Smooth muscle cell (in vitro differentiated cells): ENCODE measurements at regions not wholly inside any gene's neighbourhood (a gene's known extent, or its start where the extent isn't known, plus 50 kb on each side); places are given as distances from the start of the nearest gene placed in this dataset.

Experiments used
- DNase-seq: peaks from one replicate; lab custom pipeline; 2025; ENCODE audit not compliant: unreplicated experiment; lab: John Stamatoyannopoulos, UW
- H2AFZ ChIP-seq: fragments of 200-600 bp; sonication (generic); 2 replicates; pipeline ENCODE4 v1.6.0; 2016; ENCODE audit warnings: antibody characterized with exemption, low read depth, mild to moderate bottlenecking
- H3F3A ChIP-seq: fragments of 200-600 bp; sonication (generic); 2 replicates; pipeline ENCODE4 v1.6.0; 2017; ENCODE audit warnings: antibody characterized with exemption, low read depth
- H3K27ac ChIP-seq: fragments of 200-600 bp; sonication (generic); 2 replicates; pipeline ENCODE4 v1.5.1; 2016; ENCODE audit warnings: low read depth, mild to moderate bottlenecking
- H3K27me3 ChIP-seq: fragments of 200-600 bp; sonication (generic); 2 replicates; pipeline ENCODE4 v1.6.1; 2016; ENCODE audit warnings: low read depth, mild to moderate bottlenecking
- H3K36me3 ChIP-seq: fragments of 200-600 bp; sonication (generic); 2 replicates; pipeline ENCODE4 v1.5.1; 2016; ENCODE audit warnings: low read depth
- H3K4me1 ChIP-seq: fragments of 200-600 bp; sonication (generic); 2 replicates; pipeline ENCODE4 v1.5.1; 2016; ENCODE audit warnings: low read depth
- H3K4me2 ChIP-seq: fragments of 200-600 bp; sonication (generic); 2 replicates; pipeline ENCODE4 v1.6.0; 2016; ENCODE audit warnings: mild to moderate bottlenecking
- H3K4me3 ChIP-seq: fragments of 200-600 bp; sonication (generic); 2 replicates; pipeline ENCODE4 v1.5.1; 2016; ENCODE audit warnings: mild to moderate bottlenecking
- H3K79me2 ChIP-seq: fragments of 200-600 bp; sonication (generic); 2 replicates; pipeline ENCODE4 v1.6.0; 2016; ENCODE audit warnings: low read depth, mild to moderate bottlenecking
- H3K9ac ChIP-seq: fragments of 200-600 bp; sonication (generic); 2 replicates; pipeline ENCODE4 v1.6.0; 2016; ENCODE audit warnings: low read depth
- H3K9me3 ChIP-seq: fragments of 200-600 bp; sonication (generic); replicated peaks from 2 replicates; pipeline ENCODE4 v1.5.1; 2016; ENCODE audit warnings: low read depth
- H4K20me1 ChIP-seq: fragments of 200-600 bp; sonication (generic); 2 replicates; pipeline ENCODE4 v1.6.0; 2016; ENCODE audit warnings: low read depth
- CTCF ChIP-seq: fragments of 200-600 bp; sonication (generic); IDR thresholded peaks from 2 replicates; pipeline ENCODE4 v1.5.1; 2017; ENCODE audit warnings: borderline replicate concordance, mild to moderate bottlenecking, antibody characterized with exemption; ENCODE audit not compliant: insufficient read depth, poor library complexity, severe bottlenecking
- WGBS: methylation state at CpG from one replicate; pipeline ENCODE4 v1.1.7; 2016; ENCODE audit warnings: low lambda C conversion rate; 5-methylcytosine and 5-hydroxymethylcytosine counted together

- H3K4me1 ChIP-seq, result no peaks in the 10 kb centered on the region
- DNase-seq, result no peak
- no peak overlapping the region for H2AFZ ChIP-seq
- H3K4me2 ChIP-seq, result no peak overlapping the region
- TF ChIP-seq CTCF, result no peak
- H3K9ac ChIP-seq, result no peak overlapping the region
- WGBS, result 58% methylated on average over 5 of the region's 5 CpGs
- no peak overlapping the region for H3K4me3 ChIP-seq
- no peak overlapping the region for H3K27ac ChIP-seq
- H4K20me1 ChIP-seq, result peaks cover 80% of the 10 kb centered on the region
- no peaks in the 10 kb centered on the region for H3K27me3 ChIP-seq
- no peaks in the 10 kb centered on the region for H3K9me3 ChIP-seq
- no peaks in the 10 kb centered on the region for H3K36me3 ChIP-seq
- peaks cover 6% of the 10 kb centered on the region for H3K79me2 ChIP-seq
- no peaks in the 10 kb centered on the region for H3F3A ChIP-seq
Measured at GRCh38 chr17:63162406-63163157, 196.5 kb downstream of the TANC2 start.

GRCh38 chr17:63163158-63163520 lies 197.1 kb downstream of the TANC2 start:
- Histone ChIP-seq H4K20me1 (peaks cover 74% of the 10 kb centered on the region), H3K27ac (no peak overlapping the region), H3K27me3 (no peaks in the 10 kb centered on the region), H3K79me2 (peaks cover 1% of the 10 kb centered on the region), H3K9me3 (no peaks in the 10 kb centered on the region), H3K4me3 (no peak overlapping the region), H3K4me1 (no peaks in the 10 kb centered on the region), H3K9ac (no peak overlapping the region), H3K4me2 (no peak overlapping the region), H3F3A (no peaks in the 10 kb centered on the region), H2AFZ (no peak overlapping the region), H3K36me3 (no peaks in the 10 kb centered on the region)
- TF ChIP-seq CTCF, result no peak
- DNase-seq, result no peak
- WGBS, result 96% methylated on average over 1 of the region's 1 CpG

GRCh38 chr17:63165400-63165799 lies 199.4 kb downstream of the TANC2 start:
- Histone ChIP-seq H3K27ac (no peak overlapping the region), H3K27me3 (no peaks in the 10 kb centered on the region), H3K79me2 (peaks cover 3% of the 10 kb centered on the region), H3K9ac (no peak overlapping the region), H3K4me2 (no peak overlapping the region), H3K36me3 (no peaks in the 10 kb centered on the region), H3K4me1 (no peaks in the 10 kb centered on the region), H3F3A (no peaks in the 10 kb centered on the region), H4K20me1 (peaks cover 63% of the 10 kb centered on the region), H3K9me3 (no peaks in the 10 kb centered on the region), H3K4me3 (no peak overlapping the region), H2AFZ (no peak overlapping the region)
- WGBS, result 68% methylated on average over 2 of the region's 2 CpGs
- DNase-seq, result no peak
- no peak for TF ChIP-seq CTCF

- TF ChIP-seq CTCF, result no peak
- no peaks in the 10 kb centered on the region for H3K36me3 ChIP-seq
- H3K9me3 ChIP-seq, result no peaks in the 10 kb centered on the region
- no peak overlapping the region for H2AFZ ChIP-seq
- no peaks in the 10 kb centered on the region for H3F3A ChIP-seq
- no peak for DNase-seq
- no peaks in the 10 kb centered on the region for H3K27me3 ChIP-seq
- no peak overlapping the region for H3K9ac ChIP-seq
- H3K4me3 ChIP-seq, result no peak overlapping the region
- peaks cover 9% of the 10 kb centered on the region for H3K79me2 ChIP-seq
- H3K4me1 ChIP-seq, result no peaks in the 10 kb centered on the region
- no peak overlapping the region for H3K4me2 ChIP-seq
- H4K20me1 ChIP-seq, result peaks cover 34% of the 10 kb centered on the region
- 100% methylated on average over 3 of the region's 3 CpGs for WGBS
- no peak overlapping the region for H3K27ac ChIP-seq
Measured at GRCh38 chr17:63170795-63171194, 204.8 kb downstream of the TANC2 start.
